AG20443 (cell line): ENCODE measurements at regions not wholly inside any gene's neighbourhood (a gene's known extent, or its start where the extent isn't known, plus 50 kb on each side); places are given as distances from the start of the nearest gene placed in this dataset.
A peak's percentile ranks its signal among the peaks of the same experiment; 100 is the strongest.
"Not testable (repeated sequence)": the region's sequence is repeated elsewhere in the genome, so short reads cannot be mapped to it uniquely, and the experiment has no call there.

Experiments used
- DNase-seq: peaks from one replicate; pipeline ENCODE4 v3.0.0; 2012; ENCODE audit warnings: low spot score, mixed read lengths

- DNase-seq = no peak
Observed at GRCh38 chr2:14425869-14426268, 206.6 kb upstream of the LRATD1 start.

- peak; percentile 74 for DNase-seq
Observed at GRCh38 chr2:14428056-14428455, 204.5 kb upstream of the LRATD1 start.

GRCh38 chr2:14433946-14434495 lies 198.5 kb upstream of the LRATD1 start:
- no peak for DNase-seq

- DNase-seq = no peak
Observed at GRCh38 chr2:14445670-14446069, 186.8 kb upstream of the LRATD1 start.

- no peak for DNase-seq
Observed at GRCh38 chr2:14448340-14448739, 184.2 kb upstream of the LRATD1 start.

- DNase-seq = no peak
Observed at GRCh38 chr2:14451312-14451711, 181.2 kb upstream of the LRATD1 start.

- DNase-seq = no peak
Observed at GRCh38 chr2:14454202-14454601, 178.3 kb upstream of the LRATD1 start.

GRCh38 chr2:14459786-14460325 lies 172.7 kb upstream of the LRATD1 start:
- no peak for DNase-seq

- DNase-seq = no peak
Observed at GRCh38 chr2:14475994-14476393, 156.5 kb upstream of the LRATD1 start.

- no peak for DNase-seq
Observed at GRCh38 chr2:14479486-14479885, 153.0 kb upstream of the LRATD1 start.

- DNase-seq = no peak
Observed at GRCh38 chr2:14480120-14480519, 152.4 kb upstream of the LRATD1 start.

GRCh38 chr2:14480906-14481305 lies 151.6 kb upstream of the LRATD1 start:
- DNase-seq = no peak

GRCh38 chr2:14492920-14493503 lies 139.5 kb upstream of the LRATD1 start:
- DNase-seq = peak; percentile 72

GRCh38 chr2:14494759-14495158 lies 137.8 kb upstream of the LRATD1 start:
- DNase-seq = no peak

GRCh38 chr2:14501061-14501460 lies 131.5 kb upstream of the LRATD1 start:
- no peak for DNase-seq

- DNase-seq = not testable (repeated sequence)
Observed at GRCh38 chr2:14506955-14507354, 125.6 kb upstream of the LRATD1 start.

GRCh38 chr2:14511541-14511940 lies 121.0 kb upstream of the LRATD1 start:
- no peak for DNase-seq

GRCh38 chr2:14513903-14514302 lies 118.6 kb upstream of the LRATD1 start:
- DNase-seq = no peak

- DNase-seq = peak; percentile 58
Observed at GRCh38 chr2:14516844-14517243, 115.7 kb upstream of the LRATD1 start.

- peak; percentile 56 for DNase-seq
Observed at GRCh38 chr2:14517731-14518130, 114.8 kb upstream of the LRATD1 start.

GRCh38 chr2:14520385-14520945 lies 112.1 kb upstream of the LRATD1 start:
- DNase-seq = no peak

GRCh38 chr2:14524041-14524802 lies 108.3 kb upstream of the LRATD1 start:
- peak; percentile 64 for DNase-seq

GRCh38 chr2:14524803-14525080 lies 107.8 kb upstream of the LRATD1 start:
- no peak for DNase-seq
